Left lung (tissue), 4 donors: ENCODE measurements at regions not wholly inside any gene's neighbourhood (a gene's known extent, or its start where the extent isn't known, plus 50 kb on each side); places are given as distances from the start of the nearest gene placed in this dataset.

ENCODE experiments used
- ATAC-seq: fragments of 200-7000 bp; cut with Tn5 transposase; one replicate; pipeline ENCODE4 v1.9.1; 2020; ENCODE audit warnings: moderate library complexity
- DNase-seq, 4 donors: peaks; one replicate each; pipeline ENCODE4 v3.0.0-alpha.2; 2013 to 2020
- H3K27ac ChIP-seq, 2 donors: fragments of 200-600 bp; sonication (generic) in 1 of 2; one replicate each; pipeline versions ENCODE4 v1.5.0 to v1.8.0; 2020 to 2021
- H3K27me3 ChIP-seq, 2 donors: fragments of 200-600 bp; sonication (generic) in 1 of 2; one replicate each; pipeline versions ENCODE4 v1.5.0 to v1.8.0; 2020 to 2021
- H3K36me3 ChIP-seq, 2 donors: fragments of 200-600 bp; sonication (generic) in 1 of 2; one replicate each; pipeline versions ENCODE4 v1.5.0 to v1.8.0; 2020 to 2021
- H3K4me1 ChIP-seq, 2 donors: fragments of 200-600 bp; one replicate each; pipeline ENCODE4 v1.8.0; 2021
- H3K4me3 ChIP-seq, 2 donors: fragments of 200-600 bp; sonication (generic) in 1 of 2; one replicate each; pipeline versions ENCODE4 v1.5.0 to v1.8.0; 2020 to 2021; ENCODE audit warnings: mild to moderate bottlenecking in 1 of 2
- H3K9me3 ChIP-seq, 2 donors: fragments of 200-600 bp; sonication (generic) in 1 of 2; one replicate each; pipeline versions ENCODE4 v1.5.0 to v1.8.0; 2020 to 2021
- CTCF ChIP-seq, 2 donors: fragments of 200-600 bp; sonication (generic) in 1 of 2; IDR thresholded peaks; one replicate each; pipeline versions ENCODE4 v1.5.0 to v1.8.0; 2021; ENCODE audit warnings: antibody characterized with exemption in 2 of 2
- intact Hi-C, 2 donors: fragments of 100-400 bp; cut with DNase I; formaldehyde crosslinking; loops; one replicate each; pipeline versions ENCODE4 v1.11.2 to v1.14.2; 2022
- donor health status: DM: no; HTN: yes; CAD: no.
- donor health status: DM: no; HTN: no; CAD: no.

GRCh38 chr11:98434296-98434695 lies 586.5 kb upstream of the CNTN5 start:
- intact Hi-C loops, result no loop called here
- DNase-seq (no peak), ATAC-seq (no peak)
- no peak overlapping the region for H3K4me3 ChIP-seq
- no peaks in the 10 kb centered on the region for H3K27me3 ChIP-seq
- H3K27ac ChIP-seq, result no peak overlapping the region
- no peak for TF ChIP-seq CTCF (IDR thresholded peaks at IDR 0.05)
- H3K36me3 ChIP-seq, result no peaks in the 10 kb centered on the region
- no peaks in the 10 kb centered on the region for H3K4me1 ChIP-seq
- H3K9me3 ChIP-seq, result peaks cover 3 to 27% of the 10 kb centered on the region in 2 donors

- intact Hi-C loops, result no loop called here
- no peak for TF ChIP-seq CTCF (IDR thresholded peaks at IDR 0.05)
- H3K4me1 ChIP-seq, result no peaks in the 10 kb centered on the region
- H3K27me3 ChIP-seq, result no peaks in the 10 kb centered on the region
- H3K9me3 ChIP-seq, result peaks cover 0 to 7% of the 10 kb centered on the region in 2 donors
- DNase-seq (peak in 1 of 4 donors; percentile 39), ATAC-seq (no peak)
- no peak overlapping the region for H3K27ac ChIP-seq
- H3K36me3 ChIP-seq, result no peaks in the 10 kb centered on the region
- no peak overlapping the region for H3K4me3 ChIP-seq
These were observed 567.4 kb upstream of the CNTN5 start for GRCh38 chr11:98453378-98453777.

GRCh38 chr11:98455500-98456307 lies 565.0 kb upstream of the CNTN5 start:
- intact Hi-C loops, result no loop called here
- Histone ChIP-seq H3K27me3 (no peaks in the 10 kb centered on the region), H3K4me1 (no peaks in the 10 kb centered on the region), H3K27ac (no peak overlapping the region), H3K9me3 (peaks cover 0 to 7% of the 10 kb centered on the region in 2 donors), H3K4me3 (no peak overlapping the region), H3K36me3 (no peaks in the 10 kb centered on the region)
- TF ChIP-seq CTCF (IDR thresholded peaks at IDR 0.05), result no peak
- ATAC-seq (no peak), DNase-seq (no peak)

- no peak for ATAC-seq
- Histone ChIP-seq H3K27me3 (no peaks in the 10 kb centered on the region), H3K4me3 (no peak overlapping the region), H3K4me1 (no peaks in the 10 kb centered on the region), H3K27ac (no peak overlapping the region), H3K36me3 (no peaks in the 10 kb centered on the region), H3K9me3 (peaks cover 0 to 7% of the 10 kb centered on the region in 2 donors)
- DNase-seq, result no peak
- no peak for TF ChIP-seq CTCF (IDR thresholded peaks at IDR 0.05)
- intact Hi-C loops, result no loop called here
These were observed 564.5 kb upstream of the CNTN5 start for GRCh38 chr11:98456308-98456680.

- ATAC-seq (no peak), DNase-seq (no peak)
- TF ChIP-seq CTCF (IDR thresholded peaks at IDR 0.05), result no peak
- H3K27ac ChIP-seq, result no peak overlapping the region
- no peaks in the 10 kb centered on the region for H3K4me1 ChIP-seq
- H3K36me3 ChIP-seq, result no peaks in the 10 kb centered on the region
- intact Hi-C loops, result no loop called here
- no peak overlapping the region for H3K4me3 ChIP-seq
- no peaks in the 10 kb centered on the region for H3K27me3 ChIP-seq
- peaks cover 0 to 2% of the 10 kb centered on the region in 2 donors for H3K9me3 ChIP-seq
These were observed 525.7 kb upstream of the CNTN5 start for GRCh38 chr11:98495016-98495415.
